GM19438 (cell line): ENCODE measurements at regions not wholly inside any gene's neighbourhood (a gene's known extent, or its start where the extent isn't known, plus 50 kb on each side); places are given as distances from the start of the nearest gene placed in this dataset.
"Not testable (repeated sequence)": the region's sequence is repeated elsewhere in the genome, so short reads cannot be mapped to it uniquely, and the experiment has no call there.

Experiments
- ATAC-seq: cut with Tn5 transposase; IDR thresholded peaks from one replicate; pipeline ENCODE4 v1.9.1; 2021; ENCODE audit warnings: low read depth; ENCODE audit not compliant: unreplicated experiment

- no peak for ATAC-seq
These were observed 449.6 kb upstream of the CDH20 start for GRCh38 chr18:60883587-60883986.

GRCh38 chr18:60888071-60888624 lies 445.1 kb upstream of the CDH20 start:
- ATAC-seq = no peak

DNA sequence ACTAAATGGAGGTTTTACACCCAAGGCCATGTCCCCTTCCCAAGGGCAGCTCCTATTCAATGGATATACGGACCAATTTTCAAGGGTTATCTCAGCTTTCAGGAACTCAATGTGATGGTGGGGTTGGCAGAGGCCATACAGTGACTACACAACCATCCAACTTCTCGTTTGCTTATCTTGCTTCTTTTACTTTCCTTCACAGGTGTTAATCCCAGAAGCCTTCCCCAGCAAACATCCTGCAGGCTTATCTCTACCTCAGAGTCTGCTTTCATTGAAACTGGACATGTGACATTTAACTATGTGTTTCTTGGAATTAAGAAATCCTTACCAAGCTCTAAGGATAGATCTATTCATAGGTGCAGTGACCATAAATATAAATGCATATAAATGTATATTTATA lies 443.8 kb upstream of the CDH20 start:
- ATAC-seq = no peak

DNA sequence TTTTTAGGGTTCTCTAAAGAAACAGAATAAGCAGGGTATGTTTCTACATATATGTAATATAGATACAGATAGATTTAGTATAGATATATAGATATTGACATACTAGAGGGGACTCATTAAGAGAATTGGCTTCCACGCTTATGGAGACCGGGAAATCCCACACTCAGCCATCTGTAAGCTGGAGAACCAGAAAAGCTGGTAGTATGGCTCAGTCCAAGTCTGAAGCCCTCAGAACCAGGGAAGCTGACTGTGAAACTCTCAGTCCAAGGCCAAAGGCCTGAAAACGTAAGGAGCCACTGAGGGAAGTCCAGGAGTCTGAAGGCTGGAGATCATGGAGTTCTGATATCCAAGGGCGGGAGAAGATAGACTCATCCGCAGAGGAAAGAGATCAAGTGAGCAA lies 441.3 kb upstream of the CDH20 start:
- no peak for ATAC-seq

DNA sequence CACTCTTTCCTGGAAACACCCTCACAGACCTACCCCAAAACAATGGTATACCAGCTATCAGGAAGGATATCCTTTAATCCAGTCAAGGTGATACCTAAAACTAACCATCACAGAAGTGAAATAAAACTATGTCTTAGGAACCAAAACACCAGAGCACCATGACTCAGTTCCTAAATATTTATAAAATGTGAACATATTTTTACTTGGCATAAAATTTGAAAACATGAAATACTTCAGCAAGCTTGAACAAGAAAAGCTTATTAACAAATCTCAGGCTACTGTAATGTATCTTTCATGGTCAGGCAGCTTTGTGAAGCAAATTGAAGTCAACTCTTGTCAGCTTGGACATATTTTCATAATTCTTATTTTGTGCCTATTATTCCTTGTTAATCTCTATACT lies 440.8 kb upstream of the CDH20 start:
- no peak for ATAC-seq

- ATAC-seq = no peak
These were observed 440.4 kb upstream of the CDH20 start for GRCh38 chr18:60892855-60893254.

DNA sequence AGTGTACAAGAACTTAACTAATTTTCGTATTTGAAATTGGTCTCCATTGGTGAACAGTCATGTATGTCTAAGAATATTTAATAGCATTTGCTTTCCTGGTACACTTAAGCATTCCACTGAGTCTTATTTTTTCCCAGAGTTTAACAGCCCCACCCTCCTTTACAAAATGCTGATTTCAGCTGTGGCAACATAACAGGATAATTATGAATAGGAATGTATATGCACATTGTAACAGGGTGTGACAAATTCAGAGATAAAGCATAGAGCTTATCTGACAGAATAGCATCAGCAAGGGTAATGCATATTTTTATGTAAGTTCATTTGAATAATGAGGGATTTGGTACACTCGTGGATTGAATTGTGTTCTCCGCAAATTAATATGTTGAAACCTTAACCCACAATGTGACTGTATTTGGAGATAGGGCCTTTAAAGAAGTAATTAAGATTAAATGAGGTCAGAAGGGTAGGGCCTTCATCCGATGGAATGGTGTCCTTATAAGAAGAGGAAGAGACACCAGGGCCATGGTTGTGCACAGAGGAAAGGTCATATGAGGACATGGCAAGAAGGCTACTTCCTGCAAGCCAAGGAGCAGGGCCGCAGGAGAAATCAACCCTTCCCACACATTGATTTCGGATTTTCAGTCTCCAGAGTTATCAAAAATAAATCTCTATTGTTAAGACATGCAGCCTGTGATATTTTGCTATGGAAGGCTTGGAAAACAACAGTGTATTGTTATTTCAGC lies 439.7 kb upstream of the CDH20 start:
- ATAC-seq = no peak

- no peak for ATAC-seq
These were observed 438.8 kb upstream of the CDH20 start for GRCh38 chr18:60894254-60894945.

GRCh38 chr18:60895181-60895580 lies 438.0 kb upstream of the CDH20 start:
- ATAC-seq = no peak

DNA sequence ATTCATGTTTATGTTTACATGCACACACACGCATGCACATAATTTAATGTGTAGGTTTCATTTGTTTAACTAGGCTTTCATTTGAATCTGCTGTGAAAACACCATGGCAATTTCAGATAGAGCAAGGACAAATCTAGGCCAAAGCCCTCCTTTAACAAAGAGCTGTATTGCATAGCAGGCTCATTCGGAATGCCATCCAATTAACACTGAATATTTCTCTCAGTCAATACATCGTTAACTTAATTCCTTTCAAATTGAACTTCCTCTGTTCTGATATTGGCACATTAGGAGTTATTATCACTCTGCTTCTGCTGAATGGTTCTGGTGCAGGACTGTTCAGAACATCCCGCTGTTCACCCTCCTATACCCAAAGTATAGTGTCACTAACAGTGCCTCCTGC lies 435.1 kb upstream of the CDH20 start:
- no peak for ATAC-seq

- ATAC-seq = no peak
These were observed 427.5 kb upstream of the CDH20 start for GRCh38 chr18:60905699-60906098.

GRCh38 chr18:60910534-60910933 lies 422.7 kb upstream of the CDH20 start:
- ATAC-seq = no peak

GRCh38 chr18:60911504-60911903 lies 421.7 kb upstream of the CDH20 start:
- no peak for ATAC-seq

DNA sequence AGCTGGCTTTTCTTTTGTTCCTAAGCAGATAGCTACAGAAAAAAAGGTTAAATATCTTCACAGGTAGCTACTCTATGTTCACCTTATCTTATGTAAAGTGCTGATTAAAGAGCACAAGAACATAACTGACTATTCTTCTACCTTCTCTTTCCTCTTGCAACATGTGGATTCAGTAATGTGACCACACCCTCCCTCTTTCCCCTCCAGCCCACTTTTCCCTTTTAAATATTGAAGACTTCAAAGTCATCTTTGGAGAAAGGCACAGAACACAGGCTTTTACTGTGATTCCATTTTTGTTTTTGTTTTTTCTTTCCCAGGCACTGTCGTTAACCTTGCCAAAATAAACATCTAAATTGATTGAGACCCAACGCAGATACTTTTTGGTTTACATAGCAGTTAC lies 418.1 kb upstream of the CDH20 start:
- no peak for ATAC-seq

DNA sequence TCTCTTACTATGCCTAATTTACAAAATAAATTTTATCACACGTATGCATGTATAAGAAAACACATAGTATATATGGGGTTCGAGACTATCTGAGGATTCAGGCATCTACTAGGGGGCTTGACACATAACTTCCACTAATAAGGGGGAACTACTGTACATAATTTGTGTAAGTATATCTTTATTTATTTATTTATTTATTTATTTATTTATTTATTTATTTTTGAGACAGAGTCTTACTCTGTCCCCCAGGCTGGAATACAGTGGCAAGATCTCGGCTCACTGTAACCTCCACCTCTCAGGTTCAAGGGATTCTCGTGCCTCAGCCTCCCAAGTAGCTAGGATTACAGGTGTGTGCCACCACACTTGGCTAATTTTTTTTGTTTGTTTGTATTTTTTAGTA lies 414.4 kb upstream of the CDH20 start:
- ATAC-seq = not testable (repeated sequence)

- ATAC-seq = no peak
These were observed 407.3 kb upstream of the CDH20 start for GRCh38 chr18:60925892-60926291.

GRCh38 chr18:60929966-60930365 lies 403.3 kb upstream of the CDH20 start:
- no peak for ATAC-seq

GRCh38 chr18:60935041-60935910 lies 398.0 kb upstream of the CDH20 start:
- no peak for ATAC-seq

GRCh38 chr18:60936101-60936500 lies 397.1 kb upstream of the CDH20 start:
- ATAC-seq = no peak

GRCh38 chr18:60943297-60943696 lies 389.9 kb upstream of the CDH20 start:
- no peak for ATAC-seq

- no peak for ATAC-seq
These were observed 382.6 kb upstream of the CDH20 start for GRCh38 chr18:60950634-60951033.
